Myocyte (in vitro differentiated cells): ENCODE measurements at regions not wholly inside any gene's neighbourhood (a gene's known extent, or its start where the extent isn't known, plus 50 kb on each side); places are given as distances from the start of the nearest gene placed in this dataset.
"Not testable (repeated sequence)": the region's sequence is repeated elsewhere in the genome, so short reads cannot be mapped to it uniquely, and the experiment has no call there.

Source experiments
- DNase-seq: peaks from one replicate; pipeline ENCODE4 v3.0.0-alpha.2; 2012; ENCODE audit warnings: low read depth

DNA sequence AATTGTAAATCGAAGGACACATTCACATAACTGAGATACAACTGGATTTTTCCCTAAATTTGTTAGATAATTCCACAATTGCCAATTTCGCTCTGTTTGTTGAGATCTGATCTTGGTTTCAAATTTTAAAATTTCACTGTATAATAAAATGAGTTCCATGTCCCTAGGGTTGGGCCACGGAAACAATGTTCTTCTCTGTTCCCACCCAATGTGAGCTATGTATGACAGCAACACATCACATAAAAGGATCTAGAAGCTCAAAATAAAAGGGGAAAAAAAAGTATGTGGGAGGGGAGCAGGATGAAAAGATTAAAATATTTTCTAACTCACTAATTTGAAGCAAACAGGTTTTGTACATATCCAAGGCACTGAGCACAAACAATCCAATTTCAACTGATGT is 287.8 kb upstream of the MKLN1 start:
- DNase-seq: no peak

DNA sequence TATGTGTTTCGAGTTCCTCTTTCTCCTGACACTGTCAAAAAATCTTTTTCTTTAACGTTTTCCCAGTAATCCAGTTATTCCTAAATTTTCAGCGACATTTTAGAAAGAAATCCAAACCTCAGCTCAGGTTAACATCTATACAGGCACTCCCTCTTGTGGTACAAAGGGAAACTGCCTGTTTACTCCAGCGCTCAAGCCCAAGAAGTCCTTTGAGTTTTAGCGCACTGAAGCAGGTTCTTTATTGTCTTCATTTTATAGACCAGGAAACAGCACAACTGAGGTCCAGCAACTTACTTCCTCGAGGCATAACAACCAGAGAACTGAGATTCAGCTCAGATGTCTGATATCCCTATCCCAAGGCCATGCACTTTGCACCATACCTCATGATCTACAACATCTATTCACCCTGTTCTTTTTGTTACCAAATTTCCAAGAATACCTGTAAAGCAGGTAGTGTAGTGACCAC is 287.2 kb upstream of the MKLN1 start:
- DNase-seq: peak; percentile 79

DNA sequence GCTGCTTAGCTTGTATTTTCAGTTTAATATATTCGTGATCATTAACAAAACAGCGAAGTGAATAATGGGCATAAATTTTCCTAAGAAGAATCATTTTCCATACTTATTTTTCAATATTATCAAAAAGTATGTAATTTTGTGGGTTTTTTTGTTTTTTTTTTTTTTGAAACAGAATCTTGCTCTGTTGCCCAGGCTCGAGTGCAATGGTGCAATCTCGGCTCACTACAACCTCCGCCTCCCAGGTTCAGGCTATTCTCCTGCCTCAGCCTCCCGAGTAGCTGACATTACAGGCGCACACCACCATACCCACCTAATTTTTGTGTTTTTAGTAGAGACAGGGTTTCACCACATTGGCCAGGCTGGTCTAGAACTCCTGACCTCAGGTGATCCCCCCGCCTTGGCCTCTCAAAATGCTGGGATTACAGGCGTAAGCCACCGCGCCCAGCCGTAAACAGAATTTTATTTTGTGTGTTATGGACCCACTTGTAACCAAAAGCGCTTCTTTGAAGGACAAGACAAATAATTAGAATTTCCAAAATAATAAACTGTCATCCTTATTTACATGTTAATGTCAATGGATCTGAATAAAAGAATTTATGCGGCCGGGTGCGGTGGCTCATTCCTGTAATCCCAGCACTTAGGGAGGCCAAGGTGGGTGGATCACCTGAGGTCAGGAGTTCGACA is 286.5 kb upstream of the MKLN1 start:
- not testable (repeated sequence) for DNase-seq

DNA sequence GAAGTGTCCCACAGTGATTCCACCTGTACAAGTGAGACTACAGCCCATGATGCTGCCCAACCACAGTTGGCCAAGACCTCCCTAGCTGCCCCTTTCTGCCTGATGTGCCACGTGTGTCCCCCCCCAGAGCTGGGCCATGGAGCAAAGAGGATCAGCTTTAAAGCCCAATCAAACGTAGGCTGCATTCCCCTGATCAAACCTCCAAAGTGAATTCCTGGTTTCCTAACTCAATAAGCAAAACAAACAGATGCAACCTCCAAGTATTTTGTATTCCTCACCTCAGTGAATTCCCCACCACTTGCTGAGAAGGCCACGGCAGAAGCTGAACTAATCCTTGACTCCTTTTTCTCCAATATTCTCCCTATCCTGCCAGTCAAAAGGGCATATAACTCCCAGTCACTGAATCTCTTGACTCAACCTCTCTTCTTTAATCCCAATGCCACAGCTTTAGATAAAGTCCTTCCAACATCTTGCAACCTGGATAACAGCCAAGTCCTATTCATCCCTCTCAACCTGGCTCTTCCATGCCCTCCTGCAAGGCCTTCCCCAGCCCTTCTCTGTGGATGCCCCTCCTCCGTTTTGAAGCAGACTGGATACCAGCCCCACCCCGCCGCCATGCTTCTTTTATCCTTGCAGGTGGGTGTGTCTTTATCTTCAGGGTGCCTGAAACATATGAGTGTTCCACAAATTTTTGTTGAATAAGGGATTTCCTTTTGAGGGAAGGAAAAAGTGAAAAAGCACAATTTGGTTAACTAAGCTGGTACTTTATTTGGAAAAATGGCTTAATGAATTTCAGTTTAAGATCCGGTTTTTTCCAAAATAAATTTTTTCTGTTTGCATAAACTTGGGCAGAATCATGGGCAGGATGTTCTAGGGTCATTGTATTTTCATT is 285.2 kb upstream of the MKLN1 start:
- no peak for DNase-seq

DNA sequence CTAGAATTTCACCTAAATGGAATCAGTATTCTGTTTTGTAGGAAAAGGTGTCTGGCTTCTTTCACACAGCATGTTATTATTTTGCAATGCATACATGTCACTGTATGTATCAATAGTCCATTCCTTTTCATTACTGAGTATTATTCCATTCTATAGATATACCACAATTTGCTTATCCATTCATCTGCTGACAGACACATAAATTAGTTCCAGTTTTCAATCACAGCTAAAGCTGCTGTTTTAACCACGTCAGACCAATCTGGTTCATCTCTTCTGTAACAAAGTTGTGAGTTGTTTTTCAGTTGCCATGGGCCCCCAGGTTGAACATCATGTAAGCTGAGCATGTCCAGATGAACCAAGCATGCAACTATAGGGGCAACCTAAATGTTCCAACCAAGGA is 282.1 kb upstream of the MKLN1 start:
- DNase-seq: no peak

DNA sequence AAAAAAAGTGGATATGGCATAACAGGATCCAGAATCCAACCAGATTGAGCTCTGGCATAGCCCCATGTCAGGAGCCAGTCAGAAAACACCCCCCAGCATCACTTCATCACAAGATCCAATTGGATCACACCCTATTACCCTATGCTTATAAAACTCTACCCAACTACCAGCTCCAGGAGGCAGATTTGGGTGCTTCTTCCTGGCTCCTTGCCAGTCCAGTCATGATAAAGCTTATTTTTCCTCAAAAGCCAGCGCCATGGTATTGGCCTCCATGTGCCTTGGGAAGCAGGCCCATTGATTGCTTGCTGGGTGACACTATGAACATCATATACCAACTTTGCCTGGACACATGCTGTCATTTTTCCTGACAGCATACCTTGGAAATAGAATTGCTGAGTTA is 281.4 kb upstream of the MKLN1 start:
- no peak for DNase-seq

DNA sequence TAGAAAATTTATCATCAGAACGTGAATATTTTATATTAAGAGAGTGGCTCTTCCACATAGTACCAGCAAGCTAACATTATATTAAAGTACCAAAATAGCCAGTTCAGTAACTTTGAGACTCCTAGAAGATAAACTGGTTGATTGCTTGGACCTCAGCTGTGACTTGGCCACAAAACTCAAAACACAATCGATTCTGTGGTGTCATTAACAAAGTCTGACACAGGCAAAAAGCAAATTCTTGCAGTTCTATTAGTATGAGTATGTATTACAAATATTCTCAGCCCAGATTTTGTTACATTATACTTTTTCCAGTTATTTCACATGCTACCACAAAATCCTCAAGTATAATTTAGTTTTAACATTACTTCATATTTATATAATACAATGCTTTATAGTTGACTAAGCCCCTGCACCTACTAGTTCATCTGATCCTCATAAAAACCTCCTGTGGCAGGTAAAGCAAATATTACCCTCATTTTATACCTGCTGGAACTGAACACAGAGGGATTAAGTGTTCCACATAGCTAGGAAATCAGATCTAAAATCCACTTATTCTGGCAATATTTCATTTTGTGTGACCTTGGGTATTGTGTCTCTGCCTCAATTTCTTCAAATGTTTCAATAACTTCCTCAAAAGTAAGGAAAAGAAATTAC is 279.9 kb upstream of the MKLN1 start:
- DNase-seq: no peak

DNA sequence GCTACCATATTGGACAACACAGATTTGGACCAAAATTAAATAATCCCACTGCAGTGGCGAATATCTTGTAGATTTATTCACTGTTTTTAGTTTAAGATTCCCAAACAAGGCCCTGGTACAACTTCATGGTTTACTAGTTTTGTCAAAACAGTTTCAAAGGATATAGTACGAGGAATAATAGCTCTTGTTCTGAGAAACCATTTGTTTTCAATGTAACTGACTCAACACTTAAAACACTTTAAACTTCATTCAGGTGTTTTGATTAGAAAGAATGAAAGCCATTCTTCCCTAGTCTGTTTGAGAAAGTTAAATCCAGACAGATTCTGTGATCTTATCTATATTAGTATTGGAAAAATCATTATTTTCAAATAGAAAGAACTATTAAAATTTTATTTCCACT is 276.4 kb upstream of the MKLN1 start:
- DNase-seq: no peak

DNA sequence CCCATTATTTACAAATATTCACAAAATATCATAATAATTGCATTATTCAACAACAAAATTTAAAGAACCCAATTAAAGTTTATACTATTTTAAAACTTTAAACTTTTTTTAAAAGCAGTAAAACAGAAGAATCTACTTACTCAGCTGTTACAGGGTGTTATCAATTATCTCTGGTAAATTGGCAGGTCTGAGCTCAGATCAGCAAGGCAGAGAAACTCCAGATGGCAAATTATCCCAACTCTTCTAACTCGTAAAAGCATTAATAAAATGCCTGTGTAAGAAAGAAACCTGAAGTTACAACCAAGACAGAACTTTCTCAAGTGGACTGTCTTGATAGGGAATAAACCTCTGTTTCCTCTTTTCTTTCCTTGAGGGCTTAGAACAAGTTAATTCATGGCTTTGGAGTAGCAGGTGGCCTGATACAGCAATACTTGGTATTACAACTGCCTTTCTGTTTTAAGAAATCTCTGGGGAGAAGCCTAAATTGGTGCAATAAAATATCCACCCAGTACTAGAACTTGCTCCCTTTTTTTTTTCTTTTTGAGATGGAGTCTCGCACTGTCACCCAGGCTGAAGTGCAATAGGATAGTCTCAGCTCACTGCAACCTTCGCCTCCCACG is 275.3 kb upstream of the MKLN1 start:
- DNase-seq: no peak

DNA sequence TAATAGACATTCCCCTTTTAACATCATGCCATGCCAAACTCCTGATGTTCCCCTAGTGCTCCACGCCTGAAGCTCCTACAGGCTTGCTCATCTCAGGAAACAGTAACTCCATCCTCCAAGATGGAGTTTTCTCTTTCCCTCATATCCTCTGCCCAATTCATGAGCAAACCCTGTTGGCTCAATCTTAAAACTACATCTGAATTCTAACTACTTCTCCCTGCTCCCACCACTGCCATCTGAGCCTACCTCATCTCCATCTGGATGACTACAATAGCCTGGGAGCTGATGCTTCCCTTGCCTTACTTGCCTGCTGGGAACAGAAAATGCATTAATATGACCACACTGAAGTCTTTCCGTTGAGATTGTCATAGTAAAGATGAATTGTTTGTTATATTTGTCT is 271.7 kb upstream of the MKLN1 start:
- no peak for DNase-seq

DNA sequence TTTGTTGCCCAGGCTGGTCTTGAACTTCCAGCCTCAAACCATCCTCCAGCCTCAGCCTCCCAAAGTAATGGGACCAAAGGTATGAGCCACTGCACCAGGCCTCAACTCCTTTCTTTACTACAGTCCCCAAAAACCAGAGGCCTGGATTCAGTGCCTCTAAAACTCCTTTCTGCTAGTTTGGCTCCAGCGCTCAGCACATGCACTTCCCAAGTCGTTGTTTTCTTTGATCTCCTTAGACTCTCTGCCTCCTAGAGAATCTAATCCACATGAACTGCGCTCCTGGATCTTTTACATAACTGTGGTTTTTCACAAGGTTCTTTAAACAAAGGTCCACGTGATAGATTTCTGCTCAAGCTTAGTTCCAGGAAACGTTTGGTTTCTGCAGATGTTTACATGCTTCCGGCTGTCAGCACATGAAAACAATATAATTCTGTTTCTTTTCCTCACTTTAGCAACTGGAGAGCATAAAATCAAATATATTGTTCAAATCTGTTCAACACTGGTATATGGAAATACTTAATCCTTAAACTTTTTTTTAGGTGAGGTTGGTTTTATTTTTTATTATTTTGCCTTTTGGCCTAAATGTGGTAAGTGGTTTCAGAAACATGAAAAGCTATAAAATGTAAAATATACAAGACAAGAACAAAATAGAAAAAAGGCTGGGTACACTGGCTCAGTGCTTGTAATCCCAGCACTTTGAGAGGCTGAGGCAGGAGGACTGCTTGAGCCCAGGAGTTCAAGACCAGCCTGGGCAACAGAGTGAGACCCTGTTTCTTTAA is 270.5 kb upstream of the MKLN1 start:
- peak; percentile 32 for DNase-seq

DNA sequence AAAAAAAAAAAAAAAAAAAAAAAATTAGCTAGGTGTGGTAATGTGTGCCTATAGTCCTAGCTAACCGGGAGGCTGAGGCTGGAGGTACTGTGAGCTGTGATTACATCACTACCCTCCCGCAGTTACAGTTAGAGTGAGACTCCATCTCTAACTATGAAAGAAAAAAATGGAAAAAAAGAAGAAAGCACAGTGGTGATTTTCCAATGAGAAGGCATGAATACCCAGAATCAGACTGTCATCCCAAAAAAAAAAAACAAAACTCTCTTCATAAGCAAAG is 269.9 kb upstream of the MKLN1 start:
- no peak for DNase-seq

DNA sequence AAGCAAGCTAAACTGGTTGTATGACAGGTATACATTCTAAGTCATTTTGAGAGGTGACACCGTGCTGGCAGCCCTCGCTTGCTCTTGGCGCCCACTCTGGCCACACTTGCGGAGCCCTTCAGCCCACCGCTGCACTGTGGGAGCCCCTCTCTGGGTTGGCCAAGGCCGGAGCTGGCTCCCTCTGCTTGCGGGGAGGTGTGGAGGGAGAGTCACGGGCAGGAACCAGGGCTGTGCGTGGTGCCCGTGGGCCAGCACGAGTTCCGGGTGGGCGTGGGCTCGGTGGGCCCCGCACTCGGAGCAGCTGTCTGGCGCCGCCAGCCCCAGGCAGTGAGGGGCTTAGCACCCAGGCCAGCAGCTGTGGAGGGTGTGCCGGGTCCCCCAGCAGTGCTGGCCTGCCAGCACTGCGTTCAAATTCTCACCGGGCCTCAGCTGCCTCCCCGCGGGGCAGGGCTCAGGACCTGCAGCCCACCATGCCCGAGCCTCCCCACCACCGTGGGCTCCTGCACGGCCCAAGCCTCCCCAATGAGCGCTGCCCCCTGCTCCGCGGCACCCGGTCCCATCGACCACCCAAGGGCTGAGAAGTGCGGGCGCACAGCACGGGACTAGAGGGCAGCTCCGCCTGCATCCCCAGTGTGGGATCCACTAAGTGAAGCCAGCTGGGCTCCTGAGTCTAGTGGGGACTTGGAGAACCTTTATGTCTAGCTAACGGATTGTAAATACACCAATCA is 269.0 kb upstream of the MKLN1 start:
- DNase-seq: not testable (repeated sequence)

DNA sequence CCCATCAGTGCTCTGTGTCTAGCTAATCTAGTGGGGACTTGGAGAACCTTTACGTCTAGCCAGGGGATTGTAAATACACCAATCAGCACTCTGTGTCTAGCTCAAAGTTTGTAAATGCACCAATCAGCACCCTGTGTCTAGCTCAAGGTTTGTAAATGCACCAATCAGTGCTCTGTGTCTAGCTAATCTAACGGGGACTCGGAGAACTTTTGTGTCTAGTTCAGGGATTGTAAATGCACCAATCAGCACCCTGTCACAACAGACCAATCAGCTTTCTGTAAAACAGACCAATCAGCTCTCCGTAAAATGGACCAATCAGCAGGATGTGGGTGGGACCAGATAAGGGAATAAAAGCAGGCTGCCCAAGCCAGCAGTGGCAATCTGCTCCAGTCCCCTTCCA is 268.3 kb upstream of the MKLN1 start:
- not testable (repeated sequence) for DNase-seq

DNA sequence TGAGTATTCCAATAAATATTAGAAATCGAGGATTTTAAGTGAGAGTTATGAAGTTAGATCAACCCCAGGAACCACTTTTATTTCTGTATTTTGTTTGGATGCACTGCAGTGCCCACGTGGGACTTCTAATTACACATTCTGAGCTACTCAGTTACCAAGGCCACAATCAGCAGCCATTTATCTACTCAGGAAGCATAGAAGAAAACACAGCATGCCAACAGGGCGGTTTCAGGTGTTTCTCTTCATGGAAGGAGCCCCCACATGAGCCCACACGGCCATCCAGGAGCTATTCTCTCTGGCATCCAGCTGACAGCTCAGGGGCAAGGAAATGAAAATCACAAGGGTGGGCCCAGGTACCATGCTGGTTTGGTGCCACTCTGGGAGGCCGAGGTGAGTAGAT is 266.5 kb upstream of the MKLN1 start:
- no peak for DNase-seq

DNA sequence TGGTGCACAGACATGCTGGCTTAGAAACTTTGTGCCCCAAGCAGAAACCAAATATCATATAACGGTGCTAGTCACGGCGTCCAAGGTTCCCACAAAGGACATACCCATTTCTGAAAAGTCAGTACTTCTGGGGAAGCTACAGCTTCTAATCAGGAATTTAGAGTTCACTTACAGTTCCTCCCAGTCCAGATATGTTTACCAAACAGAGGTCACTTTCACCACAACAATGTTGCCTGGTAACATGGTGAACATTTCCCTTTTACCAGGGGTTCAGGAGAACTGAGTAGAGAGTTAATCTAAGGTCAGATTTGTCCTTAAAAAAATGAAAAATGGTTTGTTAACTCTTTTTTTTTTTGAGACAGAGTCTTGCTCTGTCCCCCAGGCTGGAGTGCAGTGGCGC is 265.9 kb upstream of the MKLN1 start:
- DNase-seq: peak; percentile 15

DNA sequence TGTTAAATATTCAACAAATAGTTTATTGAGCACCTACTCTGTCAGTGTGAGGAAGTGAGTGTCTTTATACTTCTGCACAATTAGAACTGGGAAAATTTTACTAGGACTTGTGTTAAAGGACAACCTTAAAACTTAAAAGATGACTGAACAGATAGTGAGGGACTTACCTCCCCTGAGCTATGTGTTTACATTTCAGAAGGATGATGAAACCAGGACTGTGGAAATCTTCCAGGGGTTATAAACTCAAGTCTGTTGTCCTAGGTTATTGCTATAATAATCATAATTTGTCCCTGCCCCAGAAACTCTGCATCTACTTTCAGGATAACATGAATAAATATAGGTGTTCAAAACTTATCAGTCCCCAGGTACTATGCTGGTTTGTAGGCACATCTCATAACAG is 261.0 kb upstream of the MKLN1 start:
- DNase-seq: no peak

DNA sequence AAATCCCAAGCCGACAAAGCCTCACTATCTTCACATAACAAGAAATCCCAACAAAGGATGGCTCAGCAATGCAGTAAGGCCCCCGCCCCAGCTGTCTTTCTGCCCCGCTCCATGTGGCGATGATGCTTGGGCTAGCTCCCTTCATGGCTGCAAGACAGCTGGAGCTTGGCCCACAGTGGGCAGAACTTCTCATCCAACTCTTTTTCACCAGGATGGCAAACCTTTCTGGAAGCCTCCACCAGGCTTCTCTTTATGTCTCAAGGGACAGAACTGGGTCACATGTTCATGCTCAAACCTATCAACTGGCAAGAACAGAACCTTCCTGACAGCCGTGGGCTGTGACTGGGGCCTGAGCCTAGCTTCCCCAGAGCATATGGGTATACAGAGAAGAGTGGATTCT is 260.5 kb upstream of the MKLN1 start:
- DNase-seq: peak; percentile 57

DNA sequence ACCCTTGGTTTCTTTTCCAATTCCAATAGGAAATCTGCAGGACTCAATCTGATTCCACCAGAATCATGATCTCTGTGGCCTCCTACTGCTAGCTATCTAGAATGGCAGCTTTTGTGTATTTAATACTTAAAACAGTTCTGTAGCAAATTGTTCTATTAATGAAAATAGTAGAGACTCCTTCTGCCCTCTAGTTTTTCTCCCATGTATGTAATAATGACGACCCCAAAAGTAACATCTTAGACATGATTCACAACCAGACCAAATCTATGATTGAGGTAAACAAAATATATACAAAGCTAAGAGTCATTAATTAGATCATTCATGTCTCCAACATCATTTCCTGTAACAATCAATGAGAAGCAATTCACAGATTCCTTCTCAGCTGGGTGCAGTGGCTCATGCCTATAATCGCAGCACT is 259.1 kb upstream of the MKLN1 start:
- DNase-seq: peak; percentile 22

DNA sequence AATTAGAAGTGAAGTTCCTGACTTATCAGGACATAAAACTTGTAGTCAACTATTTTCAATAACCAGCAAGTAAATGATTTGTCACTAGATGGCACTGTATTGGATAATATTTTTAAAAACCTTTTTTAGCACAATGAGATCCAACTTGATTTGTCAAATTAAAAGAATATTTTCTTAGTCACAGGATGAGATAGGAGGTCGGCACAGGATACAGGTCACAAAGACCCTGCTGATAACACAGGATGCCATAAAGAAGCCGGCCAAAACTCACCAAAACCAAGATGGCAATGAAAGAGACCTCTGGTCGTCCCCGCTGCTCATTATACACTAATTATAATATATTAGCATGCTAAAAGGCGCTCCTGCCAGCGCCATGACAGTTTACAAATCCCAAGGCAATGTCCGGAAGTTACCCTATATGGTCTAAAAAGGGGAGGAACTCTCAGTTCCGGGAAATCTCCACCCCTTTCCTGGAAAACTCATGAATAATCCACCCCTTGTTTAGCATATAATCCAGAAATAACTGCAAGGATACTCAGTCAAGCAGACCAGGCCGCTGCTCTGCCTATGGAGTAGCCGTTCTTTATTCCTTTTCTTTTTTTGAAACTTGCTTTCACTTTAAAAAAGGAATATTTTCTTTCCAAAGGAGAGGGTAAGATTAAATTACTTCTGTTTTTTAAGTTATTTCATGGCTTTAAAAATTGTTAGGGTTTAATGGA is 255.7 kb upstream of the MKLN1 start:
- peak; percentile 69 for DNase-seq
